ENCODE measurements at regions not wholly inside any gene's neighbourhood (a gene's known extent, or its start where the extent isn't known, plus 50 kb on each side); places are given as distances from the start of the nearest gene placed in this dataset.

- Histone ChIP-seq H3K27me3 (no peaks in the 10 kb centered on the region), H3K36me3 (no peaks in the 10 kb centered on the region), H3K79me2 (ENCODE audit: low read depth) (no peaks in the 10 kb centered on the region), H3K27ac (no peak overlapping the region), H3F3A (ENCODE audit: low read depth) (no peaks in the 10 kb centered on the region), H3K4me1 (peaks cover 16% of the 10 kb centered on the region), H3K4me2 (no peak overlapping the region), H2AFZ (replicated peaks) (no peak overlapping the region), H3K9me3 (ENCODE audit: low read depth) (no peaks in the 10 kb centered on the region), H3K4me3 (no peak overlapping the region), H4K20me1 (ENCODE audit: low read depth) (no peaks in the 10 kb centered on the region), H3K9ac (no peak overlapping the region)
- peaks cover 43% of the 10 kb centered on the region for H3K4me1 Mint-ChIP-seq
- no peak for DNase-seq (ENCODE audit: low spot score)
- TF ChIP-seq EZH2phosphoT487 (IDR thresholded peaks at IDR 0.05) (no peak), EZH2 (IDR thresholded peaks at IDR 0.05) (no peak)
- TF ChIP-seq, protein P1, sequence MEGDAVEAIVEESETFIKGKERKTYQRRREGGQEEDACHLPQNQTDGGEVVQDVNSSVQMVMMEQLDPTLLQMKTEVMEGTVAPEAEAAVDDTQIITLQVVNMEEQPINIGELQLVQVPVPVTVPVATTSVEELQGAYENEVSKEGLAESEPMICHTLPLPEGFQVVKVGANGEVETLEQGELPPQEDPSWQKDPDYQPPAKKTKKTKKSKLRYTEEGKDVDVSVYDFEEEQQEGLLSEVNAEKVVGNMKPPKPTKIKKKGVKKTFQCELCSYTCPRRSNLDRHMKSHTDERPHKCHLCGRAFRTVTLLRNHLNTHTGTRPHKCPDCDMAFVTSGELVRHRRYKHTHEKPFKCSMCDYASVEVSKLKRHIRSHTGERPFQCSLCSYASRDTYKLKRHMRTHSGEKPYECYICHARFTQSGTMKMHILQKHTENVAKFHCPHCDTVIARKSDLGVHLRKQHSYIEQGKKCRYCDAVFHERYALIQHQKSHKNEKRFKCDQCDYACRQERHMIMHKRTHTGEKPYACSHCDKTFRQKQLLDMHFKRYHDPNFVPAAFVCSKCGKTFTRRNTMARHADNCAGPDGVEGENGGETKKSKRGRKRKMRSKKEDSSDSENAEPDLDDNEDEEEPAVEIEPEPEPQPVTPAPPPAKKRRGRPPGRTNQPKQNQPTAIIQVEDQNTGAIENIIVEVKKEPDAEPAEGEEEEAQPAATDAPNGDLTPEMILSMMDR (IDR thresholded peaks at IDR 0.05): no peak
- H3K27me3 Mint-ChIP-seq (ENCODE audit: insufficient read depth, low read depth): peaks cover 5% of the 10 kb centered on the region
- H3K27ac Mint-ChIP-seq: no peak overlapping the region
- no peaks in the 10 kb centered on the region for H3K9me3 Mint-ChIP-seq
- no peak overlapping the region for H3K4me3 Mint-ChIP-seq
- H3K36me3 Mint-ChIP-seq: no peaks in the 10 kb centered on the region
These were observed 201.0 kb downstream of the S1PR1 start for GRCh38 chr1:101437800-101438199.

DNA sequence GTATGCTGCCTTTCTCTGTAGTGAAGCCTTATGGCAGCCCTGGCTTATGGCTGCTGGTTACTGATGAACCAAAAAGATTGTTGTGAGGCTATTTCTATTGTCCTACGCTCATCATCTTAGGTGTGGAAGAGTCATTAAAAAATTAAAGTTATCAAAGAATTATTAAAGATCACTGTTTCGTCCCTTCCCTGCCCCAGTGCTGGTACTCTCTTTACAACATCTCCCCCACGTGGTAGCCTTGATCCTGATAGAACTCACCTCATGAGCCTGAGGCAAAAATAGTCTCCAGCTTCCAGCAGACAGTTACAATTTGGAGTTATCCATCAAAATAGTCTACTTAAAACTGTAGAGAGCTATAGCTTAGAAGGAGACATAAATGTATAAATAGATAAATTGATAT is 201.5 kb downstream of the S1PR1 start:
- Histone ChIP-seq H3K27ac (no peak overlapping the region), H3K9me3 (ENCODE audit: low read depth) (no peaks in the 10 kb centered on the region), H3K4me1 (peaks cover 16% of the 10 kb centered on the region), H3K27me3 (no peaks in the 10 kb centered on the region), H3K4me2 (no peak overlapping the region), H3F3A (ENCODE audit: low read depth) (no peaks in the 10 kb centered on the region), H4K20me1 (ENCODE audit: low read depth) (no peaks in the 10 kb centered on the region), H3K9ac (no peak overlapping the region), H3K36me3 (no peaks in the 10 kb centered on the region), H2AFZ (replicated peaks) (no peak overlapping the region), H3K4me3 (no peak overlapping the region), H3K79me2 (ENCODE audit: low read depth) (no peaks in the 10 kb centered on the region)
- no peaks in the 10 kb centered on the region for H3K36me3 Mint-ChIP-seq
- no peaks in the 10 kb centered on the region for H3K9me3 Mint-ChIP-seq
- peaks cover 5% of the 10 kb centered on the region for H3K27me3 Mint-ChIP-seq (ENCODE audit: insufficient read depth, low read depth)
- TF ChIP-seq, protein P1 (IDR thresholded peaks at IDR 0.05): peak; percentile 40
- no peak for TF ChIP-seq EZH2 (IDR thresholded peaks at IDR 0.05)
- DNase-seq (ENCODE audit: low spot score): peak; percentile 7
- peaks cover 43% of the 10 kb centered on the region for H3K4me1 Mint-ChIP-seq
- peak overlapping the region; percentile 73 for H3K27ac Mint-ChIP-seq
- H3K4me3 Mint-ChIP-seq: no peak overlapping the region

GRCh38 chr1:101440485-101440884 is 203.7 kb downstream of the S1PR1 start:
- no peaks in the 10 kb centered on the region for H4K20me1 ChIP-seq (ENCODE audit: low read depth)
- no peaks in the 10 kb centered on the region for H3K9me3 ChIP-seq (ENCODE audit: low read depth)
- peaks cover 16% of the 10 kb centered on the region for H3K4me1 ChIP-seq
- Mint-ChIP-seq H3K4me1 (peaks cover 39% of the 10 kb centered on the region), H3K9me3 (no peaks in the 10 kb centered on the region), H3K36me3 (no peaks in the 10 kb centered on the region), H3K27ac (peak overlapping the region; percentile 48), H3K27me3 (ENCODE audit: insufficient read depth, low read depth) (peaks cover 5% of the 10 kb centered on the region), H3K4me3 (no peak overlapping the region)
- no peak for DNase-seq (ENCODE audit: low spot score)
- H3K27ac ChIP-seq: no peak overlapping the region
- no peaks in the 10 kb centered on the region for H3K27me3 ChIP-seq
- H3K9ac ChIP-seq: no peak overlapping the region
- H3K4me3 ChIP-seq: no peak overlapping the region
- peak overlapping the region; percentile 34 for H2AFZ ChIP-seq (replicated peaks)
- TF ChIP-seq EZH2 (IDR thresholded peaks at IDR 0.05): no peak
- TF ChIP-seq EZH2phosphoT487 (IDR thresholded peaks at IDR 0.05): no peak
- TF ChIP-seq, protein P1 (IDR thresholded peaks at IDR 0.05): no peak
- H3K36me3 ChIP-seq: no peaks in the 10 kb centered on the region
- H3F3A ChIP-seq (ENCODE audit: low read depth): no peaks in the 10 kb centered on the region
- H3K79me2 ChIP-seq (ENCODE audit: low read depth): no peaks in the 10 kb centered on the region
- peak overlapping the region; percentile 24 for H3K4me2 ChIP-seq

All from neural progenitor cell (in vitro differentiated cells).